Astrocyte (in vitro differentiated cells and primary cell): ENCODE measurements at regions not wholly inside any gene's neighbourhood (a gene's known extent, or its start where the extent isn't known, plus 50 kb on each side); places are given as distances from the start of the nearest gene placed in this dataset.
"Not testable (repeated sequence)": the region's sequence is repeated elsewhere in the genome, so short reads cannot be mapped to it uniquely, and the experiment has no call there.

Source experiments
- DNase-seq: peaks from one replicate; pipeline ENCODE4 v3.0.0-alpha.2; 2010; ENCODE audit warnings: low read depth
- FAIRE-seq: peaks from 2 replicates; lab custom pipeline; 2011; peaks lifted over from hg19 to GRCh38; lab: Jason Lieb, UNC
- H2AFZ ChIP-seq: 2 replicates; pipeline ENCODE4 v1.6.0; 2012; ENCODE audit warnings: low read depth, low read length, inconsistent platforms
- H3K27ac ChIP-seq: 2 replicates; pipeline ENCODE4 v1.5.1; 2011; ENCODE audit warnings: low read depth, low read length, inconsistent platforms
- H3K27me3 ChIP-seq: 2 replicates; pipeline ENCODE4 v1.6.0; 2011; ENCODE audit warnings: low read length, inconsistent platforms; ENCODE audit not compliant: insufficient read depth
- H3K36me3 ChIP-seq: 2 replicates; pipeline ENCODE4 v1.5.1; 2011; ENCODE audit warnings: low read length, inconsistent platforms; ENCODE audit not compliant: insufficient read depth
- H3K4me1 ChIP-seq: 2 replicates; pipeline ENCODE4 v1.5.1; 2011; ENCODE audit warnings: low read length, inconsistent platforms; ENCODE audit not compliant: insufficient read depth
- H3K4me2 ChIP-seq: 2 replicates; pipeline ENCODE4 v1.6.0; 2012; ENCODE audit warnings: low read length, inconsistent platforms
- H3K4me3 ChIP-seq: 2 replicates; pipeline ENCODE4 v1.5.1; 2011; ENCODE audit warnings: low read depth, mild to moderate bottlenecking, low read length, inconsistent platforms; ENCODE audit not compliant: insufficient read depth
- H3K79me2 ChIP-seq: 2 replicates; pipeline ENCODE4 v1.6.0; 2012; ENCODE audit warnings: mild to moderate bottlenecking, low read length, inconsistent platforms; ENCODE audit not compliant: insufficient read depth
- H3K9ac ChIP-seq: 2 replicates; pipeline ENCODE4 v1.6.0; 2012; ENCODE audit warnings: mild to moderate bottlenecking, low read length, inconsistent platforms
- H3K9me3 ChIP-seq: 2 replicates; pipeline ENCODE4 v1.5.1; 2012; ENCODE audit warnings: low read depth, mild to moderate bottlenecking, low read length, inconsistent platforms; ENCODE audit not compliant: insufficient read depth
- H4K20me1 ChIP-seq: 2 replicates; pipeline ENCODE4 v1.6.0; 2012; ENCODE audit warnings: low read length, inconsistent platforms; ENCODE audit not compliant: insufficient read depth
- H3K27ac Mint-ChIP-seq: one replicate; pipeline ENCODE4 v1.8.0; 2021; ENCODE audit warnings: mild to moderate bottlenecking, mixed read lengths; ENCODE audit not compliant: unreplicated experiment
- H3K27me3 Mint-ChIP-seq: one replicate; pipeline ENCODE4 v1.8.0; 2021; ENCODE audit warnings: low read depth, mixed read lengths; ENCODE audit not compliant: unreplicated experiment
- H3K36me3 Mint-ChIP-seq: one replicate; pipeline ENCODE4 v1.8.0; 2021; ENCODE audit warnings: low read depth, mixed read lengths; ENCODE audit not compliant: unreplicated experiment
- H3K4me1 Mint-ChIP-seq: one replicate; pipeline ENCODE4 v1.8.0; 2021; ENCODE audit warnings: low read depth, mixed read lengths; ENCODE audit not compliant: unreplicated experiment
- H3K4me3 Mint-ChIP-seq: one replicate; pipeline ENCODE4 v1.8.0; 2021; ENCODE audit warnings: mild to moderate bottlenecking, moderate library complexity, mixed read lengths; ENCODE audit not compliant: unreplicated experiment
- H3K9me3 Mint-ChIP-seq: one replicate; pipeline ENCODE4 v1.8.0; 2021; ENCODE audit warnings: mild to moderate bottlenecking, mixed read lengths; ENCODE audit not compliant: unreplicated experiment
- CTCF ChIP-seq: IDR thresholded peaks from 2 replicates; pipeline ENCODE4 v1.5.1; 2011; ENCODE audit warnings: low read depth, mild to moderate bottlenecking, inconsistent platforms, low read length, moderate library complexity; ENCODE audit not compliant: insufficient read depth
- EZH2 ChIP-seq: IDR thresholded peaks from 2 replicates; pipeline ENCODE4 v1.6.1; 2012; ENCODE audit warnings: mild to moderate bottlenecking, low read length, inconsistent platforms; ENCODE audit not compliant: insufficient read depth

- FAIRE-seq, H4K20me1 ChIP-seq, H3K4me3 ChIP-seq, H3K9ac ChIP-seq, H3K27me3 Mint-ChIP-seq, H3K79me2 ChIP-seq, H3K4me3 Mint-ChIP-seq, H3K4me1 Mint-ChIP-seq, H3K4me2 ChIP-seq, H3K27ac ChIP-seq, DNase-seq, H2AFZ ChIP-seq, H3K36me3 ChIP-seq, H3K27ac Mint-ChIP-seq, H3K4me1 ChIP-seq, H3K36me3 Mint-ChIP-seq, H3K9me3 ChIP-seq, H3K27me3 ChIP-seq: not testable (repeated sequence)
- H3K9me3 Mint-ChIP-seq = peaks cover 31% of the 10 kb centered on the region
These were observed 1933.6 kb upstream of the DEFB115 start for GRCh38 chr20:29323631-29324515.

- not testable (repeated sequence) for H3K27me3 Mint-ChIP-seq, H3K79me2 ChIP-seq, H3K9ac ChIP-seq, H4K20me1 ChIP-seq, DNase-seq, H3K27ac Mint-ChIP-seq, H3K4me1 Mint-ChIP-seq, H3K36me3 Mint-ChIP-seq, H3K27ac ChIP-seq, H3K27me3 ChIP-seq, FAIRE-seq, H3K36me3 ChIP-seq, H3K4me3 ChIP-seq, H3K4me1 ChIP-seq, H3K4me2 ChIP-seq, H3K9me3 ChIP-seq, H2AFZ ChIP-seq, H3K4me3 Mint-ChIP-seq
- peaks cover 31% of the 10 kb centered on the region for H3K9me3 Mint-ChIP-seq
These were observed 1932.8 kb upstream of the DEFB115 start for GRCh38 chr20:29324516-29325303.

- Histone ChIP-seq H2AFZ (no peak overlapping the region), H3K27me3 (no peaks in the 10 kb centered on the region), H3K9ac (no peak overlapping the region), H3K4me3 (no peak overlapping the region), H3K79me2 (no peaks in the 10 kb centered on the region), H3K36me3 (no peaks in the 10 kb centered on the region), H3K27ac (no peak overlapping the region), H3K4me2 (no peak overlapping the region), H3K4me1 (no peaks in the 10 kb centered on the region), H4K20me1 (no peaks in the 10 kb centered on the region), H3K9me3 (no peaks in the 10 kb centered on the region)
- TF ChIP-seq EZH2 = no peak
- no peak for TF ChIP-seq CTCF
- no peak for DNase-seq
- peaks cover 33% of the 10 kb centered on the region for H3K9me3 Mint-ChIP-seq
- FAIRE-seq = no peak
- no peaks in the 10 kb centered on the region for H3K27me3 Mint-ChIP-seq
- H3K27ac Mint-ChIP-seq = no peak overlapping the region
- H3K36me3 Mint-ChIP-seq = peaks cover 3% of the 10 kb centered on the region
- no peak overlapping the region for H3K4me3 Mint-ChIP-seq
- H3K4me1 Mint-ChIP-seq = no peaks in the 10 kb centered on the region
These were observed 1932.2 kb upstream of the DEFB115 start for GRCh38 chr20:29325304-29325640.

- not testable (repeated sequence) for H3K36me3 ChIP-seq, H3K9ac ChIP-seq, H3K79me2 ChIP-seq, H2AFZ ChIP-seq, H3K9me3 ChIP-seq, H3K27ac ChIP-seq, H3K27ac Mint-ChIP-seq, H3K4me3 ChIP-seq, H3K27me3 ChIP-seq, H3K4me2 ChIP-seq, H3K4me1 ChIP-seq, H3K4me3 Mint-ChIP-seq, DNase-seq, FAIRE-seq, H3K4me1 Mint-ChIP-seq, H3K36me3 Mint-ChIP-seq, H3K27me3 Mint-ChIP-seq, H4K20me1 ChIP-seq
- peaks cover 33% of the 10 kb centered on the region for H3K9me3 Mint-ChIP-seq
These were observed 1931.7 kb upstream of the DEFB115 start for GRCh38 chr20:29325781-29326180.
